ENCODE measurements at regions not wholly inside any gene's neighbourhood (a gene's known extent, or its start where the extent isn't known, plus 50 kb on each side); places are given as distances from the start of the nearest gene placed in this dataset.

GRCh38 chr13:38606699-38607535, 80.0 kb upstream of the FREM2 start:
- no peaks in the 10 kb centered on the region for H3K4me1 ChIP-seq (replicated peaks in 1 of 2)
- WGBS, 4 donors = 85 to 88% (median 87%) methylated on average over 6 of the region's 6 CpGs
- H3K36me3 ChIP-seq (replicated peaks in 1 of 2) = no peaks in the 10 kb centered on the region
- TF ChIP-seq POLR2A (IDR thresholded peaks at IDR 0.05) (no peak), CTCF (IDR thresholded peaks at IDR 0.05) (no peak)
- no peak overlapping the region for H3K27ac ChIP-seq
- no peaks in the 10 kb centered on the region for H3K9me3 ChIP-seq (replicated peaks in 1 of 3)
- no peak for DNase-seq
- intact Hi-C loops (cut with DNase I) = no loop called here
- no peaks in the 10 kb centered on the region for H3K27me3 ChIP-seq
- no peak overlapping the region for H3K4me3 ChIP-seq

GRCh38 chr13:38617936-38618335, 68.9 kb upstream of the FREM2 start:
- Histone ChIP-seq H3K27ac (no peak overlapping the region), H3K27me3 (no peaks in the 10 kb centered on the region), H3K4me3 (no peak overlapping the region), H3K4me1 (replicated peaks in 1 of 2) (no peaks in the 10 kb centered on the region), H3K36me3 (replicated peaks in 1 of 2) (no peaks in the 10 kb centered on the region), H3K9me3 (replicated peaks in 1 of 3) (no peaks in the 10 kb centered on the region)
- WGBS, 4 donors = 60 to 71% (median 61%) methylated on average over 1 of the region's 1 CpG
- no peak for TF ChIP-seq CTCF (IDR thresholded peaks at IDR 0.05)
- TF ChIP-seq POLR2A (IDR thresholded peaks at IDR 0.05) = no peak
- no peak for DNase-seq
- intact Hi-C loops (cut with DNase I) = no loop called here

GRCh38 chr13:38618336-38618735, 68.5 kb upstream of the FREM2 start:
- Histone ChIP-seq H3K4me3 (no peak overlapping the region), H3K27me3 (no peaks in the 10 kb centered on the region), H3K27ac (no peak overlapping the region), H3K4me1 (replicated peaks in 1 of 2) (no peaks in the 10 kb centered on the region), H3K36me3 (replicated peaks in 1 of 2) (no peaks in the 10 kb centered on the region), H3K9me3 (replicated peaks in 1 of 3) (no peaks in the 10 kb centered on the region)
- no peak for DNase-seq
- intact Hi-C loops (cut with DNase I) = no loop called here
- TF ChIP-seq POLR2A (IDR thresholded peaks at IDR 0.05) (no peak), CTCF (IDR thresholded peaks at IDR 0.05) (no peak)
- 64 to 69% (median 67%) methylated on average over 3 of the region's 3 CpGs for WGBS, 4 donors

- TF ChIP-seq POLR2A (IDR thresholded peaks at IDR 0.05) = no peak
- no peak for TF ChIP-seq CTCF (IDR thresholded peaks at IDR 0.05)
These were observed 68.0 kb upstream of the FREM2 start for GRCh38 chr13:38618881-38619280.

More at GRCh38 chr13:38618881-38619280, 68.0 kb upstream of the FREM2 start:
- H3K27ac ChIP-seq = no peak overlapping the region
- no peaks in the 10 kb centered on the region for H3K27me3 ChIP-seq
- intact Hi-C loops (cut with DNase I) = no loop called here
- DNase-seq = no peak
- no peaks in the 10 kb centered on the region for H3K4me1 ChIP-seq (replicated peaks in 1 of 2)
- 57 to 76% (median 63%) methylated on average over 1 of the region's 1 CpG for WGBS, 4 donors
- no peaks in the 10 kb centered on the region for H3K9me3 ChIP-seq (replicated peaks in 1 of 3)
- no peaks in the 10 kb centered on the region for H3K36me3 ChIP-seq (replicated peaks in 1 of 2)
- H3K4me3 ChIP-seq = no peak overlapping the region

All from adrenal gland (tissue), 9 donors.